ENCODE measurements at regions not wholly inside any gene's neighbourhood (a gene's known extent, or its start where the extent isn't known, plus 50 kb on each side); places are given as distances from the start of the nearest gene placed in this dataset.
"Not testable (repeated sequence)": the region's sequence is repeated elsewhere in the genome, so short reads cannot be mapped to it uniquely, and the experiment has no call there.

- TF ChIP-seq CTCF (IDR thresholded peaks at IDR 0.05): no peak
- DNase-seq: no peak
- Mint-ChIP-seq H3K36me3 (ENCODE audit: low read depth) (no peaks in the 10 kb centered on the region), H3K27ac (no peak overlapping the region), H3K4me1 (ENCODE audit: low read depth) (no peaks in the 10 kb centered on the region), H3K9me3 (no peaks in the 10 kb centered on the region), H3K4me3 (no peak overlapping the region), H3K27me3 (ENCODE audit: insufficient read depth) (peaks cover 4% of the 10 kb centered on the region; the same call in 1 of the 2 replicates)
These were observed 121.4 kb upstream of the RREB1 start for GRCh38 chr6:6986344-6986743.

DNA sequence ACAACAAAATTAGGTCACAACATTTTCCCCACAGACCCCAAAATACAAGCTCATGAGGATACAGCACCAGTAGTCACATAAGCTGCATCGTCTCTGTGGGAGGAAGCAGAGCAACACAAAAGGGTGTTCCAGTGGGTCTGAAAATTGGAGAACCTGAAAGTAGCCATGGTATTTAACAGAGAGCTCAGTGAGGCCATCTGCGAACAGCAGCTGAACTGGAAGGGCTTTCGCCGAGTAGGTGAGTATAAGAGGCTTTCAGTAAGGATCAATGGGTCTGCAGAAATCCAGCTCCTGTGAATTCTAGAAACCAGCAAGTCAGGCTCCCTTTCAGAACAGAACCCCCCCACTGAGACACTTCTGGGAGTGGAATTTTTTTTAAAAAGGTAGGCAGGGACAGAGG lies 120.0 kb upstream of the RREB1 start:
- H3K9me3 Mint-ChIP-seq: no peaks in the 10 kb centered on the region
- no peaks in the 10 kb centered on the region for H3K36me3 Mint-ChIP-seq (ENCODE audit: low read depth)
- DNase-seq: no peak
- no peak for TF ChIP-seq CTCF (IDR thresholded peaks at IDR 0.05)
- H3K27me3 Mint-ChIP-seq (ENCODE audit: insufficient read depth): peaks cover 4% of the 10 kb centered on the region; the same call in 1 of the 2 replicates
- peak overlapping the region; percentile 55; the same call in 1 of the 2 replicates for H3K4me3 Mint-ChIP-seq
- no peak overlapping the region for H3K27ac Mint-ChIP-seq
- no peaks in the 10 kb centered on the region for H3K4me1 Mint-ChIP-seq (ENCODE audit: low read depth)

DNA sequence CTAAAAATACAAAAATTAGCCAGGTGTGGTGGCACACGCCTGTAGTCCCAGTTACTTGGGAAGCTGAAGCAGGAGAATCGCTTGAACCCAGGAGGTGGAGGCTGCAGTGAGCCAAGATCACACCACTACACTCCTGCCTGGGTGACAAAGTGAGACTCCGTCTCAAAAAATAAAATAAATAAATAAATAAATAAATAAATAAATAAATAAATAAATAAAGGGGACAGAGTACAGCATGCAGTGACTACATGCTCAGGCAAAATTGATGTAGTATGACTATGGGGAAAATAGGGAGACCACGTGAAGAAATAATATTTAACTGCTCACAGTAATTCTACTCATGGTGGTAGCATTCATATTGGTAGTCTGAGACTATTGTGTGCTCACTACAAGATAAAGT lies 117.7 kb upstream of the RREB1 start:
- H3K4me1 Mint-ChIP-seq (ENCODE audit: low read depth); H3K27me3 Mint-ChIP-seq (ENCODE audit: insufficient read depth); H3K36me3 Mint-ChIP-seq (ENCODE audit: low read depth); H3K27ac Mint-ChIP-seq; H3K9me3 Mint-ChIP-seq; H3K4me3 Mint-ChIP-seq; DNase-seq: not testable (repeated sequence)

- TF ChIP-seq CTCF (IDR thresholded peaks at IDR 0.05): no peak
- Mint-ChIP-seq H3K4me1 (ENCODE audit: low read depth) (peaks cover 5% of the 10 kb centered on the region; the same call in 1 of the 2 replicates), H3K9me3 (no peaks in the 10 kb centered on the region), H3K36me3 (ENCODE audit: low read depth) (no peaks in the 10 kb centered on the region), H3K27ac (no peak overlapping the region), H3K4me3 (no peak overlapping the region), H3K27me3 (ENCODE audit: insufficient read depth) (no peaks in the 10 kb centered on the region)
- DNase-seq: no peak
These were observed 114.1 kb upstream of the RREB1 start for GRCh38 chr6:6993503-6994237.

GRCh38 chr6:6994796-6995195 lies 113.0 kb upstream of the RREB1 start:
- H3K4me1 Mint-ChIP-seq (ENCODE audit: low read depth): peaks cover 5% of the 10 kb centered on the region; the same call in 1 of the 2 replicates
- no peaks in the 10 kb centered on the region for H3K9me3 Mint-ChIP-seq
- no peaks in the 10 kb centered on the region for H3K36me3 Mint-ChIP-seq (ENCODE audit: low read depth)
- peaks cover 2% of the 10 kb centered on the region; the same call in 1 of the 2 replicates for H3K27me3 Mint-ChIP-seq (ENCODE audit: insufficient read depth)
- TF ChIP-seq CTCF (IDR thresholded peaks at IDR 0.05): no peak
- H3K27ac Mint-ChIP-seq: no peak overlapping the region
- no peak for DNase-seq
- H3K4me3 Mint-ChIP-seq: no peak overlapping the region

DNA sequence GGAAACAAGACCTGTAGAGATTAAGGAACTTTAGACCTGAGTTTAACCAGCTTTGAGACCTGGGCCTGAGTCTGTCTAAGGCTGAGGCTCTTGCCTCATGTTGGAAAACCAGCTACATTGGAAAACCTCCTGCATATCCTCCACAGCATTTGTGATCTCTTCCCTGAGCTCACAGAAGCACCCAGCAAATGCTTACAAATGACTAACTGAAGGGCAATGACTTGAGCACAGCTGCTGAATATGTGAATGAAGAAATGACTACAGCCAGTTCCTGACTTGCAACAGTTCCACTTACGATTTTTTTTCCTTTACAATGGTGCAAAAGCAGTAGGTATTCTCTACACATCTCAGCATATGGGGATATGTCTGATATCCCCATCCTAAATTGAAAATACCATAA lies 112.4 kb upstream of the RREB1 start:
- Mint-ChIP-seq H3K27ac (no peak overlapping the region), H3K4me1 (ENCODE audit: low read depth) (peaks cover 5% of the 10 kb centered on the region; the same call in 1 of the 2 replicates), H3K9me3 (no peaks in the 10 kb centered on the region), H3K4me3 (no peak overlapping the region), H3K27me3 (ENCODE audit: insufficient read depth) (peaks cover 2% of the 10 kb centered on the region; the same call in 1 of the 2 replicates), H3K36me3 (ENCODE audit: low read depth) (no peaks in the 10 kb centered on the region)
- DNase-seq: no peak
- no peak for TF ChIP-seq CTCF (IDR thresholded peaks at IDR 0.05)

Measured in HFFc6 (cell line).